Neuron (in vitro differentiated cells): ENCODE measurements at regions not wholly inside any gene's neighbourhood (a gene's known extent, or its start where the extent isn't known, plus 50 kb on each side); places are given as distances from the start of the nearest gene placed in this dataset.

Experiments
- H2AFZ ChIP-seq: one replicate; pipeline ENCODE4 v1.6.1; 2013; ENCODE audit warnings: low read depth, mild to moderate bottlenecking, inconsistent platforms, low read length, moderate library complexity
- H3K27me3 ChIP-seq: one replicate; pipeline ENCODE4 v1.6.1; 2013; ENCODE audit warnings: low read length; ENCODE audit not compliant: insufficient read depth
- H3K36me3 ChIP-seq: one replicate; pipeline ENCODE4 v1.6.1; 2013; ENCODE audit warnings: low read length; ENCODE audit not compliant: insufficient read depth
- H3K4me1 ChIP-seq: one replicate; pipeline ENCODE4 v1.6.1; 2013; ENCODE audit warnings: low read length; ENCODE audit not compliant: insufficient read depth
- H3K4me3 ChIP-seq: 2 replicates; pipeline ENCODE4 v1.5.1; 2013; ENCODE audit warnings: mild to moderate bottlenecking, low read length, moderate library complexity
- H3K9me3 ChIP-seq: one replicate; pipeline ENCODE4 v1.6.1; 2013; ENCODE audit warnings: low read length

DNA sequence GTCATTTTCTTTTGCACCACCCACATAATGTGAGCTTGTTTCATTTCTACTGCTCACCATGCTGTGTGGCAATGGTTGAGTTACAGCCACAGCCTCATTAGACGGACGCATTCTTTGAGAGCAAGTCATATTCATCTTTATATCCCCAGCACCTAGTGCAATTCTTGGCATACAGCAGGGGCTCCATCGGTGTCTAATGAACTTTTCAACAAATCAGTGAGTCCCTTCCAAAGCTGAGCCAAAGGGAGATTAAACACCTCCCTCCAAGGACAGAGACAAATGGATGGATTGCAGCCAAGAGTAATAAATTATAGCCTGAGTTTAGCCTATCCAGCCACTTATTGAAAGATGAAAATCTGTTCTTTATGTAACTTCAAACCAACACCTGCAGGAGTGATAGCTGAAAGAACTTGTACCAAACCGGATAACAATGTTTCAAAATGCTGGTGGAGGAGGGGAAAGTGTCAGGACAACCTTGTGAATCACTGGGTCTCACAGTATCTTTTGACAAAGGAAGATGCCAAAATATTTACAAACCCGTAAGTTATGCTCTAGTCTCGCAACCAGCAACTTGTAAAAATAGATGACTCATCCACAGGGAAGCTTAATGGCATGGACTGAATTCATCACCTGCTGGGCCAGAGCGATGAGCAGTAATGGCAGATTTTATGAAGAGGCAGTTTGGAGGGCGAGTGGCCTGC is 139.0 kb downstream of the PXDC1 start:
- H3K4me1 ChIP-seq, result peaks cover 6% of the 10 kb centered on the region
- H3K4me3 ChIP-seq, result no peak overlapping the region
- no peaks in the 10 kb centered on the region for H3K9me3 ChIP-seq
- no peaks in the 10 kb centered on the region for H3K36me3 ChIP-seq
- H2AFZ ChIP-seq, result no peak overlapping the region
- no peaks in the 10 kb centered on the region for H3K27me3 ChIP-seq

DNA sequence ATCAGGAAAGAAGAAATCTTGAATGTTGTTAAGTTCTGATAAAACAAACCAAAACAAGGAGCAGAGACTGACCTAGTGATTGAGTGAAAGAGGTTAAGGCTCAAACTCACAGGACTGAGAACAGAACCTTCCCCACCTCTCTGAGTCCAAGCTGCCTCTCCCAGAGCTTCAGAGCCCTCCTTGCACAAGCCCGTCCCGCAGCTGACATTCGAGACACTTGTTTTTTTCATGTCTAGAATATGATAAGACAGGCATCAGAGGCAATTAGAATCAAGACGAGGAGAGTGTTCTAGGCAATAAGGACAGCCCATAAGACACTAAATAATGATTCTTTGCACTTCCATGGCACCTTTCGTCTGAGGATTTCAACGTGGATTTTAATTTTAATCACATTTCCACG is 140.6 kb downstream of the PXDC1 start:
- Histone ChIP-seq H3K27me3 (no peaks in the 10 kb centered on the region), H3K4me1 (peaks cover 6% of the 10 kb centered on the region), H2AFZ (no peak overlapping the region), H3K9me3 (no peaks in the 10 kb centered on the region), H3K4me3 (no peak overlapping the region), H3K36me3 (no peaks in the 10 kb centered on the region)

DNA sequence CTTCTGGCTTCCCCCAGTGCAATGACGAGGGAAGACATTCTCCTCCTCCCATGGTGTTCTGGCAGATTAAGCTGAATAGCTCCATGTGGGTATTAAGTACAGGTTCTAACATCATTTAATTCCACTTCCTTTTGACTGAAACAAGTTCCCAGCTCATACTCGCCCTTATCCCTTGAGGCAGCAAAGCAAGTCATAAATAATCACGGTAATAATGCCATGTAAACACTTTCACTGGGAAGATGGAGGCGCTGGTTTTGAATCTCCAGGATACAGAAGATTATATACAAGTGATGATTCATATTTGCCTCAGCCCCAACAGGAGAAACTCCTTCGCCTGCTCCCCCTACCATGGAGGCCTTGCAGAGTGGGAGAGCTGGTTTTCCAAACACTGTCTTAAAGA is 141.3 kb downstream of the PXDC1 start:
- no peaks in the 10 kb centered on the region for H3K27me3 ChIP-seq
- no peak overlapping the region for H2AFZ ChIP-seq
- peaks cover 6% of the 10 kb centered on the region for H3K4me1 ChIP-seq
- no peaks in the 10 kb centered on the region for H3K36me3 ChIP-seq
- no peaks in the 10 kb centered on the region for H3K9me3 ChIP-seq
- no peak overlapping the region for H3K4me3 ChIP-seq

DNA sequence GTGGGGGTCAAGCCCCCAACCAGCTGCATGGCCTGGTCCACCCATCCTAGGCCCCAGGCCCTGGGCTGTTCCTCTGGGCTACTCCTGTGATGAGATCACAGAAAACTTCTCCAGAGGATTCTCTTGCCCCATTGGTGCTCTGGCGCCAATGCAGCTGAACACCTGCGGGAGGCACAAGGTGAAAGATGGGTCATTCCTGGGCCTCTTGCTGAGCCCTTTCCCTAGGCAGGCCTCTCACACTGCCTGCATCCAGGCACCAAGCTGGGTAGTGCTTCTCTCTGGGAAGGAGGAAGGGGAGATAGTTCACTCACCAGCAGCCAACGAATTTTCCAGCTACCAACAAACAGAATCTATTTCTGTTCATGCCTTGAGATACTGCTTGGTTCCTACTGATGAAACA is 142.1 kb downstream of the PXDC1 start:
- Histone ChIP-seq H3K9me3 (no peaks in the 10 kb centered on the region), H3K27me3 (no peaks in the 10 kb centered on the region), H3K4me3 (no peak overlapping the region), H3K36me3 (no peaks in the 10 kb centered on the region), H3K4me1 (peaks cover 6% of the 10 kb centered on the region), H2AFZ (no peak overlapping the region)

DNA sequence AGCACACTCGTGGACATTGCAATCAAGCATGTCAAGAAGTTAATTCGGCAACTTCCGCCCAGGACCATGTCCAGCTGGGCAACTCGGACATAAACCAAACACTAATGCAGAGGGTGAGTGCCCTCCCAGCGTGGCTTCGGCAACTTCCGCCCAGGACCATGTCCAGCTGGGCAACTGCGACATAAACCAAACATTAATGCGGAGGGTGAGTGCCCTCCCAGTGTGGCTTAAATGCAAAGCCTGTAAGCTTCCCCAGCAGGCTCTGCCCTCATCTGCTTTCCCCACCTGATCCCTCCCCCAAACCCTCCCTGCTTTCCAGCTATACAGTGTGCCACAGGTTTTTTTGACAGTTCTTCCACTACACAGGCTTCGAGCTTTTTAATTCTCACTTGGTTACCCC is 143.4 kb downstream of the PXDC1 start:
- H3K36me3 ChIP-seq, result no peaks in the 10 kb centered on the region
- H3K4me3 ChIP-seq, result no peak overlapping the region
- H3K27me3 ChIP-seq, result no peaks in the 10 kb centered on the region
- no peaks in the 10 kb centered on the region for H3K9me3 ChIP-seq
- H2AFZ ChIP-seq, result no peak overlapping the region
- H3K4me1 ChIP-seq, result peaks cover 6% of the 10 kb centered on the region

DNA sequence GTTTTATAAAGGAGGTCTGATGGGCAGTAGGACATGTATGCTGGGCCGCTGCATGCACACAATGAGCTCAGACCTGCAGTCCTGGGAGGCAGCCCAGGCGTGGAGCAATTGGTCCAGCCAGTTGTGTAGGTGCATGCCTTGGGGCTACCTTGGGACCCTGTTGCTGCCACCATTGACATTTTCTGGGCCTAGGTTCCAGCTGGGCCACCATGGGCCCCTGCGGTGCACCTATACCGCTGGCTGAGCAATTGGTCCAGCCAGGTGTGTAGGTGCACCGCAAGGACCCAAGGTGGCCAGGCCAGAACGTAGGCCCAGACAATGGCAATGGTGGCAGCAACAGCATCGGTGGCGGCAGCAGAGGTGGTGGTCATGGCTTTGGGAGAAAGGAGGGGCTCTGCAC is 143.9 kb downstream of the PXDC1 start:
- Histone ChIP-seq H3K4me3 (no peak overlapping the region), H3K9me3 (peaks cover 3% of the 10 kb centered on the region), H2AFZ (no peak overlapping the region), H3K36me3 (no peaks in the 10 kb centered on the region), H3K4me1 (peaks cover 1% of the 10 kb centered on the region), H3K27me3 (no peaks in the 10 kb centered on the region)

DNA sequence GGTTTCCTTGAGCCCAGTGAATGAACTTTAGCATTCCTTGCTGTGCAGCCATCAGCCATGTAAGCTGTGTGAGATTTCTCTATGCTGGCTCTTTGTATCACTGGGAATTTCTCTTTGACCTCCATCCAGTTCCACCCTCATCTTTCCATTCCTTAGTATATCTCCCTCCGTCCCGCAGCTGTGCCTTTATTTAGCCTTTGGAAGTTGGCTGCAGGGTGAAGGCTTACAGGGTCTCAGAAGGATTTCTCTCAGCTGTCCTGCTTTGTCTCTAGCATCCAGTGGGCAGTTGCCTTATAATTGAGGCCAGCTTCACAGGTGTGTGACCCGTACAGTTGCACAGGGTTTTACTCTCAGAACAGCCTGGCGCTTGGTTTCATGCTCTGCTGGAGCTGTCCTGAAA is 144.3 kb downstream of the PXDC1 start:
- Histone ChIP-seq H3K27me3 (no peaks in the 10 kb centered on the region), H3K36me3 (no peaks in the 10 kb centered on the region), H3K9me3 (peaks cover 6% of the 10 kb centered on the region), H3K4me1 (no peaks in the 10 kb centered on the region), H2AFZ (no peak overlapping the region), H3K4me3 (no peak overlapping the region)

DNA sequence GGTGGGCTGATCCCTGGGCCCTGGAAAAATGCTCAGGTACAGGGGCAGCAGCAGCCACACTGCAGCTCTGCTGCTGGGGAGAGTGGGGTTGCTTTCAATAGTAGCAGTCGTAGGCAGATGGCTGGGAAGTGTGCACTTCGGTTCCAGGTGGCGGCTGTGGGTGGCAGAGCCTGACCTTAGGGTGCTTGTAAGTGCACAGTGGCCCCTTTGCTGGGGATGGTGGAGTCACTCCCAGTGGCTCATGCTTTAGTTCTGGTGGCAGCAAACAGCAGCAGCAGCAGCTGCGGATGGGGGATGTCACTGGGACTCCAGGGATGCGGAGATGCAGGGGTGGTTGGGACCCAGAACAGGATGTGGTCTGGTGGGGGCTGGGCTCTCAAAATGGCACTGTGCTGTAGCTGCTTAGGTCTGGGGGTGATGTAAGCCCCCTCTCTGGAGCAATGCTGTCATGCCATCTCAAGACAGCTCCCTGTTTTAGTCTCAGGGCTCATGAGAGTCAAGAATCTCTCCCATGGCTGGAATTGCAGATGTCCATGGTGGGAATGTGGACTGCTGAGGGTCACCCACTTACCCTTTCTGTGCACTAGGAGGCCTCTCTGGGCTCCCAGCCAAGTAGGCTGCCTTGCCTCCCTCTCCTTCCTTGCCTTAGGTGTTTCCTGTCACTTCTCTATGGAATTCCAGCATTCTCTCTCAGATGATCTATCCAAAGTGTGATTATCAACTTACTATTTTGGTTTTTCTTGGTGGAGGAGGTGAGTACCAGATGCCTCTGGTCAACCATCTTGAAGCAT is 146.7 kb upstream of the SLC22A23 start:
- H2AFZ ChIP-seq, result no peak overlapping the region
- peaks cover 6% of the 10 kb centered on the region for H3K9me3 ChIP-seq
- no peaks in the 10 kb centered on the region for H3K27me3 ChIP-seq
- no peak overlapping the region for H3K4me3 ChIP-seq
- H3K36me3 ChIP-seq, result no peaks in the 10 kb centered on the region
- no peaks in the 10 kb centered on the region for H3K4me1 ChIP-seq

DNA sequence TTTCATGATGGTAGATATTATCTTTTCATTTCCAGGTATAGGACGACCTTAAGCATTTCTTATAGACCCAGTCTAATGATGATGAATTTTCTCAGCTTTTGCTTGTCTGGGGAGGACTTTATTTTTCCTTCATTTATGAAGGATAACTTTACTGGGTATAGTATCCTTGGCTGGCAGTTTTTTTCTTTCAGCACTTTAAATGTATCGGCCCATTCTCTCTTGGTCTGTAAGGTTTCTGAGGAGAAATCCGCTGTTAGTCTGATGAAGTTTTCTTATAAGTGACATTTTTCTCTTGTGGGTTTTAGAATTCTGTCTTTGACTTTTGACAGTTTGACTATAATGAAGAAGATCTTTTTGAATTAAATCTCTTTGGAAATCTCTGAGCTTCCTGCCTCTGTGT is 144.7 kb upstream of the SLC22A23 start:
- peaks cover 6% of the 10 kb centered on the region for H3K9me3 ChIP-seq
- H3K4me1 ChIP-seq, result no peaks in the 10 kb centered on the region
- no peaks in the 10 kb centered on the region for H3K27me3 ChIP-seq
- no peak overlapping the region for H2AFZ ChIP-seq
- H3K36me3 ChIP-seq, result no peaks in the 10 kb centered on the region
- H3K4me3 ChIP-seq, result no peak overlapping the region

DNA sequence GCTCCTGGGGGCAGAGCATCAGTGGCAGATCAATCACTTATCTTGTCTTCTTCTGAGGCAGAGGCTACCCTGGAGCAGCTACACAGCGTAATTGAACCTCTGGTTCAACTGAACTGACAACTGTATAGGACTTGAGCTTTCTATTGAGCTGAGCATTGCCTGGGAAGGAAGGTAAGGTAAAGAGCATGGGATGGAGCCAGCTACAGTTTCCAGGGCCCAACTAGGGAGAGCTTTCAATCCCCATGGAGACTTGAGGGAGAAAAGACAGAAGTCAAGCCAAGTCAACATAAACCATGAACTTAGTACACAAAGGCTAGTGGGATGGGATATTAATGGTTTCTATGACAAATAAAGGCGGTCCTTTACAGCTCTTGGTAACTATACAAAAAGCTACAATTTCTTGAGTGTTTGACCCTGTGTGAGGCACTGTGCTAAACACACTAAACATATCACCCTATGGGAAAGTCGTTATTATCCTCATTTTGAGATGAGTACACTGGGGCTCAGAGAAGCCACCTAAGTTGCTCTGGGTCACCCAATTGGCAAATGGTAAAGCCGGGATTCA is 140.7 kb upstream of the SLC22A23 start:
- Histone ChIP-seq H3K9me3 (peaks cover 3% of the 10 kb centered on the region), H3K27me3 (no peaks in the 10 kb centered on the region), H3K36me3 (no peaks in the 10 kb centered on the region), H3K4me1 (no peaks in the 10 kb centered on the region), H3K4me3 (no peak overlapping the region), H2AFZ (no peak overlapping the region)

DNA sequence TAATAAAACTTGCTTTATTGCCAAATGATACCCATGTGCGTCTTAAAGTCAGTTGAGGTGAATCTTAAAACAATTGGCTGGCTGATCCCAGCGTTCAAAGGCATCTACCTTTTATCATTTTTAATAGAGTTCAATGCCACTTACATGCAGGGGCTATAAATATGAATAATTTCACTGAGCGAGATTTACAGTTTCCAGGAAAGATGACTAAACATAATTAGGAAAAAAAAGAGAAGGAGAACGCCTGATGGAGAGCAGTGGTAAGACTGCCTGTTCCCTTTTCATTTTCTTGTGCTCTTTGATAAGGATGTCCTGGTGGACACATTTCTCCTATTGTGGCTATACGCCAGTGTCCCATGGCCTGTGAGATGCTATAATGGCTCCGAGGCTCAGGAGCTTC is 139.9 kb upstream of the SLC22A23 start:
- Histone ChIP-seq H3K4me3 (no peak overlapping the region), H3K4me1 (no peaks in the 10 kb centered on the region), H3K27me3 (no peaks in the 10 kb centered on the region), H3K36me3 (no peaks in the 10 kb centered on the region), H3K9me3 (no peaks in the 10 kb centered on the region), H2AFZ (no peak overlapping the region)

DNA sequence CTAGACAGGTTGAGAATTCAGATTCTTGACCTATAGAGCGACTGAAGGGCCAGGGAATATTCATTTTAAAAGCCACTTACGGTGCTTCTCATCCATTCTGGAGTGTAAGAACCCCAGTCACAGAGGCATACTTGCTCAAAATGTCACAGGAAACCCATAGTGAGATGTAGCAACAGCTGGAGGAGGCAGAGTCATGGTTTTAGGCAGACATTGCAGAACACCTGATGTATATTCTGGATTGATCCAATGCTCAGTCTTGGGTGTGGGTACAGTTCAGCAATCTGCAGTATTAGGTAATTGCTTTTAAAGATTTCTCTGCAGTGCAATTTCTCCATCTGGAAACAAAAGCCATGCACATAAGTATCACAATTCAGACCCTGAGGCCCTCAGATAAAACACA is 137.4 kb upstream of the SLC22A23 start:
- Histone ChIP-seq H3K4me1 (no peaks in the 10 kb centered on the region), H3K4me3 (no peak overlapping the region), H2AFZ (no peak overlapping the region), H3K36me3 (no peaks in the 10 kb centered on the region), H3K27me3 (no peaks in the 10 kb centered on the region), H3K9me3 (no peaks in the 10 kb centered on the region)

DNA sequence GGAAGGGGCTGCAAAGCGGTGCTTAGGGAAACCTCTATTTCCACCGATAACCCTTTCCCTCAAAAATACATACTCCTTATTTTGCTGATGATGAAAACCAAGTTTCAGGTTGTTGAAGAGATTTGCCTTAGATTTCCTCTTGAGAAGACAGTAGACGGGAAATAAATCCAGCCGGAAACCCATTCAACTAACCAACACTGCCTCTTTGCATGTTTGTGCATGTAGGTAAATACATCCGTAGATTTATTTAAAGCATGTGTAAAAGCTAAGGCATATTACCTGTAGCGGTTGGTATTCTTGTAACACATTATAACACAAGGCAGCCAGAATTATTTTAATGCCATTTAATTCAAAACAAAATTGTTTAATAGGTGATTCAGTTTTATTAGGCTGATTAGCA is 136.3 kb upstream of the SLC22A23 start:
- Histone ChIP-seq H3K4me3 (no peak overlapping the region), H2AFZ (no peak overlapping the region), H3K9me3 (no peaks in the 10 kb centered on the region), H3K27me3 (no peaks in the 10 kb centered on the region), H3K4me1 (no peaks in the 10 kb centered on the region), H3K36me3 (no peaks in the 10 kb centered on the region)
